ENCODE measurements at regions not wholly inside any gene's neighbourhood (a gene's known extent, or its start where the extent isn't known, plus 50 kb on each side); places are given as distances from the start of the nearest gene placed in this dataset.
"Not testable (repeated sequence)": the region's sequence is repeated elsewhere in the genome, so short reads cannot be mapped to it uniquely, and the experiment has no call there.

DNA sequence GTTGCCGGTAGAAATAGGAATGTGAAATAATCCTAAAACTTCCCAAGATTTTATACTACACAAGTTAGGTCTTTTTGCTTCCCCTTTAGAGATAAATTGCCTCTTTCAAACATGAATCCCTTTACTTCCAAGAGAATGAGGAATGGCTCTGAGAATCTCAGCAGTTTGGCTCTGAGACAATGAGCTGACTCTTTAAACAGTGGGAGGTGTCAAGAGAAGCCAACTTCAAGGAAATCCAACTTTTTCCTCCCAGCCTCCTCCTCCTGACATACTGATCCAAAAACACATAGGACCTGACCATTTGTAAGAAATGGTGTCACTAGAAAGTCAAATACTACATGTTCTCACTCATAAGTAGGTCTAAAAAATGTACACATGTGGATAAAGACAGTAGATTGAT is 154.2 kb downstream of the ALDH8A1 start:
- H3K4me3 ChIP-seq (ENCODE audit: low read depth, low read length): no peak overlapping the region
- no peak for DNase-seq (ENCODE audit: low read depth)
- in situ Hi-C loops (cut with HindIII; ENCODE audit: low sequenced_read_pairs): no loop called here
- TF ChIP-seq, protein P1, sequence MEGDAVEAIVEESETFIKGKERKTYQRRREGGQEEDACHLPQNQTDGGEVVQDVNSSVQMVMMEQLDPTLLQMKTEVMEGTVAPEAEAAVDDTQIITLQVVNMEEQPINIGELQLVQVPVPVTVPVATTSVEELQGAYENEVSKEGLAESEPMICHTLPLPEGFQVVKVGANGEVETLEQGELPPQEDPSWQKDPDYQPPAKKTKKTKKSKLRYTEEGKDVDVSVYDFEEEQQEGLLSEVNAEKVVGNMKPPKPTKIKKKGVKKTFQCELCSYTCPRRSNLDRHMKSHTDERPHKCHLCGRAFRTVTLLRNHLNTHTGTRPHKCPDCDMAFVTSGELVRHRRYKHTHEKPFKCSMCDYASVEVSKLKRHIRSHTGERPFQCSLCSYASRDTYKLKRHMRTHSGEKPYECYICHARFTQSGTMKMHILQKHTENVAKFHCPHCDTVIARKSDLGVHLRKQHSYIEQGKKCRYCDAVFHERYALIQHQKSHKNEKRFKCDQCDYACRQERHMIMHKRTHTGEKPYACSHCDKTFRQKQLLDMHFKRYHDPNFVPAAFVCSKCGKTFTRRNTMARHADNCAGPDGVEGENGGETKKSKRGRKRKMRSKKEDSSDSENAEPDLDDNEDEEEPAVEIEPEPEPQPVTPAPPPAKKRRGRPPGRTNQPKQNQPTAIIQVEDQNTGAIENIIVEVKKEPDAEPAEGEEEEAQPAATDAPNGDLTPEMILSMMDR (IDR thresholded peaks at IDR 0.05; ENCODE audit: low read depth, low read length, missing control alignments): no peak

DNA sequence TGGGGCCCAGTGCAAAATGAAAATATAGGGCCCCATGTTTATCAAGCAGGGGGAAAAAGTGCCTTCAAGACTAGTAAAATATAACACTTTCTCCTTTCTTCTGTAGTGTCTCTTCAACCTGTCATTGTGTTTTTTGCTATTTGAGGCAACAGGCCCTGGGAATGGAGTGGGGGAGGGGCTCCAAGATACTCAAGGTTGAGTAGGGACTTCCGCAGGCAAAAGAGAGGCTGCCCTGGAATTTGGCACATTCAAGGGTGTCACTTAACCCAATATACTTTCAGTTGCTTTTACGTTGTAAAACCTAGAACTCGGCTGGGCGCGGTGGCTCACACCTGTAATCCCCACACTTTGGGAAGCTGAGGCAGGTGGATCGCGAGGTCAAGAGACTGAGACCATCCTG is 154.9 kb downstream of the ALDH8A1 start:
- in situ Hi-C loops (cut with HindIII; ENCODE audit: low sequenced_read_pairs): no loop called here
- no peak for DNase-seq (ENCODE audit: low read depth)
- TF ChIP-seq, protein P1 (IDR thresholded peaks at IDR 0.05; ENCODE audit: low read depth, low read length, missing control alignments): no peak
- no peak overlapping the region for H3K4me3 ChIP-seq (ENCODE audit: low read depth, low read length)

DNA sequence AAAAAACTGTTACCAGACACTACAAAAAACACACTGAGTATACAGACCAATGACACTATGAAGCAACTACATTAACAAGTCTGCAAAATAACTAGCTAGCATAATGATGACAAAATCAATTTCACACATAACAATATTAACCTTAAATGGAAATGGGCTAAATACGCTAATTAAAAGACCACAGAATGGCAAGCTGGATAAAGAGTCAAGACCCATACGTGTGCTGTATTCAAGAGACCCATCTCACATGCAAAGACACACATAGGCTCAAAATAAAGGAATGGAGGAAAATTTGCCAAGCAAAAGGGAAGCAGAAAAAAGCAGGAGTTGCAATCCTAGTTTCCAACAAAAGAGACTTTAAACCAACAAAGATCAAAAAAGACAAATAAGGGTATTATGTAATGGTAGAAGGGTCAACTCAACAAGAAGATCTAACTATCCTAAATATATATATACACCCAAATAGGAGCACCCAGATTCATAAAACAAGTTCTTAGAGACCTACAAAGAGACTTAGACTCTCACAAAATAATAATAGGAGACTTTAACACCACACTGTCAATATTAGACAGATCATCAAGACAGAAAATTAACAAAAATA is 158.6 kb downstream of the ALDH8A1 start:
- DNase-seq (ENCODE audit: low read depth); in situ Hi-C loops (cut with HindIII; ENCODE audit: low sequenced_read_pairs); H3K4me3 ChIP-seq (ENCODE audit: low read depth, low read length): not testable (repeated sequence)

DNA sequence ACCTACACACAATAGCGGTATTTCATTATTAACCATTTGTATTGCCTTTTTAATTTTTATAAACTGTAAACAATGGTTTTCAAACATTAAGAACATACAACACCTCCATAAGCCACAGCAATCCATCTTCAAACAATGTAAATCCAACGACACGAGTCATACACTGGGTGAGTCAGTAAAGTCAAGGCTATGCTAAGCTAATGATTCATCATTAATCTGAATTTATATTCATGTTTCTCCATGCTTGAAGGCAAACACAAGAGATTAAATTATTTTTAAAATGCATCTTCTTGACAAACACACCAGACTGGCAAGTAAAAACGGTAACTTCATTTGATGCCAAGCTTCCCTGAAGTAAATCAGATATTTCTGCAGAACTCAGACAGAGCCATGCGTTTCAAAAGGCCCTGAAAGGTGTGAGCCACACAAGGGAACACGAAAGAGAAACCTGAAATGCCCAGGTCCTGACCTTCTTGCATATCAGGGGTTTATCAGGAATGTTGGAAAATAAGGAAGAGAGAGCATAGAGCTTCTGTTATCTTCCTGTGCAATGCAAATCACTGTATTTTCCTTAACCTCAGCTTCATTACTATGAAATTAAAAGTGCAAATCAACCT is 162.5 kb downstream of the ALDH8A1 start:
- H3K4me3 ChIP-seq (ENCODE audit: low read depth, low read length): no peak overlapping the region
- in situ Hi-C loops (cut with HindIII; ENCODE audit: low sequenced_read_pairs): no loop called here
- peak; percentile 5 for DNase-seq (ENCODE audit: low read depth)
- TF ChIP-seq, protein P1 (IDR thresholded peaks at IDR 0.05; ENCODE audit: low read depth, low read length, missing control alignments): no peak

DNA sequence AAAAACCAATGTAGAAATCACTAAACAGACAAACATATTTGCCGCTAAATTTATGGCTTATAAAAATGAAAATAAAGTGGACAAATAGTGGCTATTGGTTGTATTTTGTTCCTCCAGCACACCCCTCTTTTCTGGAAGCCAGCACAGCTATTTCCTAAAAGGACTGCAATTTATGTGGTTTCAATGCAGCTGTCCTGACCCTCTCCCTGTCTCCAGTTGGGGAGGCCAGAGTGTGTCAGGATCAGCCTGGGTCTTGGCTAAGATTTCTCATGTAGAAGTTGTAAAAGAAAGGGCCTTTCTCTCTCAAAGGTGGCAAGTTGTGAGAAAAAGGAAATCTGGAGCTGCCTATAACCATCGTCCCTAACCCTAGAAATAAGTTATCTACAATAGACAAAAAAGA is 165.6 kb downstream of the ALDH8A1 start:
- no peak overlapping the region for H3K4me3 ChIP-seq (ENCODE audit: low read depth, low read length)
- TF ChIP-seq, protein P1 (IDR thresholded peaks at IDR 0.05; ENCODE audit: low read depth, low read length, missing control alignments): no peak
- in situ Hi-C loops (cut with HindIII; ENCODE audit: low sequenced_read_pairs): no loop called here
- no peak for DNase-seq (ENCODE audit: low read depth)

DNA sequence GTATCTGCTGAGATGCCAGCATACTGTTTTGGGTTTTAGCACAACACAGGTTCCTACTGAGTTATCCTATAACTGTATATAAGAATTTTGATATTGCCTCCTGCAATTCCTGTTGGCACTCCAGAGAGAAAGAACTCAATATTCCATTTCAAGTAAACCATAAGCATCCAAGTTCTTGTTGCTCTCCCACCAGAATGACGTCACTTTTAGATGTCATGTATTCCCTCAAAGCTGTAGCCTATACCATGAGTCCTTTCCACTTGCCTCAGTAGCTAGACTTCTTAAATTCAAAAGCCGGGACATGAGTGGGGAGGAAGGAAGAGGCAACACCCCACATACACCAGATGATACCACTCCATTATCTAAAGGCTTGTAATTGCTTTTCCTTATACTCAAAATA is 171.5 kb downstream of the ALDH8A1 start:
- DNase-seq (ENCODE audit: low read depth): no peak
- TF ChIP-seq, protein P1 (IDR thresholded peaks at IDR 0.05; ENCODE audit: low read depth, low read length, missing control alignments): no peak
- in situ Hi-C loops (cut with HindIII; ENCODE audit: low sequenced_read_pairs): no loop called here
- no peak overlapping the region for H3K4me3 ChIP-seq (ENCODE audit: low read depth, low read length)

DNA sequence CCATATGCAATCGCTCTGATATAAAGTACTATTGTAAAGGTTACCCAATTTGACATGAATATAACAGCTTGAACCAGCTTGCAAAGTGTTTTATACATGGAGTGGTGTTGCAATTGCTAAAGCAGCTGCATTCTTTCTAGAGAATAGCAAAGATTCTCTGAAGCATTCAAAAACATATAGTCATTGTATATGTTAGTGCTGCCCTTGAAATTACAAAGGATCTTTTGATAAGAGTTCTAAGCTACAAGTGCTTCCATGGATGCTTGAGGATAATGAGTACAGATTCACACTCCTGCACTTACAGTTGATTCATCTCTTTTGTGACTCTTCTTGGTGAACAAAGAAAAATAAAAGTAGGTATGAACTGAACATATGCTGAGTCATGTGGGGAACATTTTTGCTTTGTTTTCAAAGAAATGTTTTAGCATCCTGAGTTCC is 175.7 kb downstream of the ALDH8A1 start:
- peak; percentile 23 for DNase-seq (ENCODE audit: low read depth)
- TF ChIP-seq, protein P1 (IDR thresholded peaks at IDR 0.05; ENCODE audit: low read depth, low read length, missing control alignments): no peak
- in situ Hi-C loops (cut with HindIII; ENCODE audit: low sequenced_read_pairs): no loop called here
- no peak overlapping the region for H3K4me3 ChIP-seq (ENCODE audit: low read depth, low read length)
